Fibroblast of the aortic adventitia (primary cell): ENCODE measurements at regions not wholly inside any gene's neighbourhood (a gene's known extent, or its start where the extent isn't known, plus 50 kb on each side); places are given as distances from the start of the nearest gene placed in this dataset.

ENCODE experiments used
- DNase-seq: peaks from one replicate; pipeline ENCODE4 v3.0.0-alpha.2; 2010; ENCODE audit warnings: low read depth
- H3K4me3 ChIP-seq: 2 replicates; pipeline ENCODE4 v1.5.1; 2011; ENCODE audit warnings: low read depth, mild to moderate bottlenecking, control low read depth, low read length, moderate library complexity
- TF ChIP-seq, protein P1 (sequence below): IDR thresholded peaks from 2 replicates; pipeline ENCODE4 v1.5.1; 2011; ENCODE audit warnings: mild to moderate bottlenecking, low read length, control low read depth, inconsistent platforms; ENCODE audit not compliant: insufficient read depth

DNA sequence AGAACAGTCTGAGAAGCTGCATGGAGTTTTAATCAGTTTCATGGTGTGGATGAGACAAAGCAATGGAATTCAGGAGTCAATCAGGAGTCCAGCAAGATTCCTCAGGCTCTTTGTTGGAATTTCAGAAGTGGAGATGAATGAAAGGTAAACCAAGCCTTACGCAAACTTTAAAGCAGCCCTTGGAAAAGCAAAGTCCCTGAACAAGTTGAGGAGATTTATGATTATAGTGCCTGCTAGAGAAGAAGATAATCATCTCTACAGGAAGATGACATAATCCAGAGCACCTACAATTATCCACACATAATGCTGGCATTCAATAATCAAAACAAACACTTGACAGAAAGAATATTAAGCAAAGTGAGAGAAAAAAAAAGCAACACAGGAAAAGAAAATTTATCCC is 1380.1 kb upstream of the NUDT12 start:
- no peak overlapping the region for H3K4me3 ChIP-seq
- no peak for DNase-seq
- TF ChIP-seq, protein P1, sequence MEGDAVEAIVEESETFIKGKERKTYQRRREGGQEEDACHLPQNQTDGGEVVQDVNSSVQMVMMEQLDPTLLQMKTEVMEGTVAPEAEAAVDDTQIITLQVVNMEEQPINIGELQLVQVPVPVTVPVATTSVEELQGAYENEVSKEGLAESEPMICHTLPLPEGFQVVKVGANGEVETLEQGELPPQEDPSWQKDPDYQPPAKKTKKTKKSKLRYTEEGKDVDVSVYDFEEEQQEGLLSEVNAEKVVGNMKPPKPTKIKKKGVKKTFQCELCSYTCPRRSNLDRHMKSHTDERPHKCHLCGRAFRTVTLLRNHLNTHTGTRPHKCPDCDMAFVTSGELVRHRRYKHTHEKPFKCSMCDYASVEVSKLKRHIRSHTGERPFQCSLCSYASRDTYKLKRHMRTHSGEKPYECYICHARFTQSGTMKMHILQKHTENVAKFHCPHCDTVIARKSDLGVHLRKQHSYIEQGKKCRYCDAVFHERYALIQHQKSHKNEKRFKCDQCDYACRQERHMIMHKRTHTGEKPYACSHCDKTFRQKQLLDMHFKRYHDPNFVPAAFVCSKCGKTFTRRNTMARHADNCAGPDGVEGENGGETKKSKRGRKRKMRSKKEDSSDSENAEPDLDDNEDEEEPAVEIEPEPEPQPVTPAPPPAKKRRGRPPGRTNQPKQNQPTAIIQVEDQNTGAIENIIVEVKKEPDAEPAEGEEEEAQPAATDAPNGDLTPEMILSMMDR, result no peak

DNA sequence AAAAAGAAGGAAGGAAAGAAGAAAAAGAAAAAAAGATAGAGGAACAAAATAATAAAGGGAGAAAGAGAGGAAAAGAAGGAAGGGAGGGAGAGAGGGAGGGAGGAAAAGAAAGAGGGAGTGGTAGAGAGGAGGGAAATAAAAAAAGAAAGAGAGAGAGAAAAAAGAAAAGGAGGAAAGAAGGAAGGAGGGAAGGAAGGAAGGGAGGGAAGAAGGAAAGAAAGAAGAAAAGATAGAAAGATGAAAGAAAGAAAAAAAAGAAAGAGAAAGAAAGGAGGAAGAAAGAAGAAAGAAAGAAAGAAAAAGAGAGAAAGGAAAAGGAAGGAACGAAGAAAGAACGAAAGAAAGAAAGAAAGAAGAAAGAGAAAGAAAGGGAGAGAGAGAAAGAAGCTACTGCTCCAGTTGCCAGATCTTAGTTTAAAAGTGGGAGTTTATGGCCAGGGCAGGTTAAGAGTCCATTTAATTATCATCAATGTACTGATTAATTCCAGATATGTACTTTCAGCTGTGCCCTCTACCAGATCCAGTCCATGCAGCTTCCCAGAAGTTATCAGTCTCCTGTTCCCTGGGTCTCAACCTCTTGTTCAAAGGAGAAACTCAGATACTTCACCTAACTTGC is 1378.5 kb upstream of the NUDT12 start:
- DNase-seq, result no peak
- no peak overlapping the region for H3K4me3 ChIP-seq
- TF ChIP-seq, protein P1, result no peak

DNA sequence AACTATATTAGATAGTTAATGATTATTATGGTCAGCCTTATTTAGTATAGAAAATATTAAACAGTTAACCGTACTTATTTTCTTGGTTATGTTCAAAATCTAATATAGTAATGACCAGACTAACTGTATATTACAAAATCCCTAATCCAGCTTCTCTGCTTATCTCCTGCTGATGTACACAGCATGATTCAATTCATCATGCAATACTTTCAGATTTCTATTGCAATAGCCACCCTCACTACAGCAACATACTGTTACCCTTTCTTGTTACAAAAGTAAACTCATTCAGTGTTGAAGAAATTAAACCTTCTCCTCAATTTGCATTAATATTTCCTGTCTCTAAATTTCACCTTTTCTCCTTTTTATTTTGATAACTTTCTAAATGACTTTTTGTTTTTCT is 1375.0 kb upstream of the NUDT12 start:
- TF ChIP-seq, protein P1, result no peak
- DNase-seq, result no peak
- no peak overlapping the region for H3K4me3 ChIP-seq

DNA sequence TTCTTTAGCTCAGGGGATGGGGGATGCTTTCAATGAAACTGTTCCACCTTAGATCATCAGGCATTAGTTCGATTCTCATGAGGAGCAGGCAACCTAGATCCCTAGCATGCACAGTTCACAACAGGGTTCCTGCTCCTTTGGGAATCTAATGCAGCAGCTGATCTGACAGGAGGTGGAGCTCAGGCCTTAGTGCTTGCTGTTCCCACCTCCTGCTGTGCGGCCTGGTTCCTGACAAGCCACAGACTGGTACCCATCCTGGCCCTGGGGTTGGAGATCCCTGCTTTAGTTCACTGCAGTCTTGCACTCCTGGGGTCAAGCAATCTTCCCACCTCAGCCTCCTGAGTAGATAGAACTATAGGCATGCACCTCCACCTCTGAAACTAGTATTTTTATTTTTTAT is 1369.8 kb upstream of the NUDT12 start:
- DNase-seq, result no peak
- no peak overlapping the region for H3K4me3 ChIP-seq
- TF ChIP-seq, protein P1, result no peak

DNA sequence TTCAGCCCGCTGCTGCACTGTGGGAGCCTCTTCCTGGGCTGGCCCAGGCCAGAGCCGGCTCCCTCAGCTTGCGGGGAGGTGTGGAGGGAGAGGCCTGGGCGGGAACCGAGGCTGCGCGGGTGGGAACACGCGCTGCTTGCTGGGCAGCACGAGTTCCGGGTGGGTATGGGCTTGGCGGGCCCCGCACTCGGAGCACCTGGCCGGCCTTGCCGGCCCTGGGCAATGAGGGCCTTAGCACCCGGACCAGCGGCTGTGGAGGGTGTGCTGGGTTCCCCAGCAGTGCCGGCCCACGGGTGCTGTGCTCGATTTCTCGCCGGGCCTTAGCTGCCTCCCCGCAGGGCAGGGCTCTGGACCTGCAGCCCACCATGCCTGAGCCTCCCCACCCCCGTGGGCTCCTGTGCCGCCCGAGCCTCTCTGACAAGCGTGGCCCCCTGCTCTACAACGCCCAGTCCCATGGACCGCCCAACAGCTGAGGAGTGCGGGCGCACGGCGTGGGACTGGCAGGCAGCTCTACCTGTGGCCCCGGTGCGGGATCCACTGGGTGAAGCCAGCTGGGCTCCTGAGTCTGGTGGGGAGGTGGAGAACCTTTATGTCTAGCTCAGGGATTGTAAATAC is 1366.4 kb upstream of the NUDT12 start:
- DNase-seq, result no peak
- TF ChIP-seq, protein P1, result no peak
- H3K4me3 ChIP-seq, result no peak overlapping the region

DNA sequence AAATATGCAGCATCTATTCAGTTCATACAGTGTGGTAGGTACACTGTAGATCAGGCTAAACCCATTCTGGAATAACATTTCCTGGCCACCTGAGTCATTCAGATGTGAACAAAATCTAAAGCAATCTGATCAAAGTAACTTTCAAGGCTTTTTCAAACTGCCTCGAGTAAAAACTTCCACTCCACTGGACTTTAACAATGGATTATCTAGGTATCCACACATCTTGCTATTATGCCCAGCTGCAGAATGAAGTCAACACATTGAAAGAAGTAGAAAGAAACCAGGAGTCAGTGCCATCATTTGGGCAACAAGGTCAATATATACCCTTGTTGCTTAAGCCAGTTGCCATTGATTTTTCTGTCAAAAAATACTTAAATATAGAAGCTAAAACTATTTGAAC is 1352.6 kb upstream of the NUDT12 start:
- no peak overlapping the region for H3K4me3 ChIP-seq
- DNase-seq, result no peak
- TF ChIP-seq, protein P1, result no peak

DNA sequence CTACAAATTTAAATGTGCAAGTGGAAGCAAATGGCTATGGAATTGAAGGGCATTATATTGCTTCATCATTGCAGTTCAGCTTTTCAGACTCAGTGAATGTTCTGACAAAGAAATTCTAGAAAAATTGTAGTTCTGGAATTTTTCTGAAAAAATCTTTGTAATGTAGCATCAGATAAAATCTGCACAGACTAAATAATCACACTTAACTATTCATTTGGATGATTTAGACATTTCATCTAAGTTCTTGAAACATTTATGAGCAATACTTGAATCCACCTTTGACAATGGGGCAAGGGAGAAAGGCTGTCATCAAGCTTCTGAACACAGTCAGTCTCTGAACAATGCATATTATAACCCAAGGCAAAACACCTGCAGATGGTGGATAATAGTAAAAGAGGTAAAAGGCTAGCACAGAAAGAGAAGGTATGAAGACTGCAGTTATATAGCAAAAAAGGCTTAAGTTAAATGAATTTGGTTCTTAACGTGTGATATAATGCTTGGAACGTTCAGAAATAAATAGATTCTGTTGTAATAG is 1352.0 kb upstream of the NUDT12 start:
- TF ChIP-seq, protein P1, result no peak
- DNase-seq, result no peak
- H3K4me3 ChIP-seq, result no peak overlapping the region
